Breast epithelium (tissue), 4 donors: ENCODE measurements at regions not wholly inside any gene's neighbourhood (a gene's known extent, or its start where the extent isn't known, plus 50 kb on each side); places are given as distances from the start of the nearest gene placed in this dataset.

Experiments used
- DNase-seq, 2 donors: peaks; one replicate each; pipeline ENCODE4 v3.0.0-alpha.2; 2019; ENCODE audit warnings: low spot score in 2 of 2
- H3K27ac ChIP-seq, 2 donors: fragments of 200-600 bp; sonication (generic) in 1 of 2; one replicate each; pipeline ENCODE4 v1.5.1; 2016 to 2019; ENCODE audit warnings: mild to moderate bottlenecking in 1 of 2
- H3K27me3 ChIP-seq, 2 donors: fragments of 200-600 bp; sonication (generic) in 1 of 2; one replicate each; pipeline versions ENCODE4 v1.5.1 to v1.6.0; 2017 to 2019; ENCODE audit warnings: control low read depth in 1 of 2, mild to moderate bottlenecking in 1 of 2
- H3K36me3 ChIP-seq: fragments of 200-600 bp; one replicate; pipeline ENCODE4 v1.5.1; 2019
- H3K4me1 ChIP-seq, 2 donors: fragments of 200-600 bp; sonication (generic); one replicate each; pipeline ENCODE4 v1.5.1; 2016 to 2019; ENCODE audit warnings: control low read depth in 1 of 2
- H3K4me3 ChIP-seq, 3 donors: fragments of 200-600 bp; sonication (generic); 1 replicate in 2 of 3; 2 replicates in 1 of 3; pipeline ENCODE4 v1.5.1; 2016 to 2019; ENCODE audit warnings: mild to moderate bottlenecking in 3 of 3, moderate library complexity in 2 of 3
- H3K9me3 ChIP-seq, 2 donors: fragments of 200-600 bp; sonication (generic) in 1 of 2; one replicate each; pipeline ENCODE4 v1.5.1; 2016 to 2019; ENCODE audit warnings: control low read depth in 1 of 2
- POLR2A ChIP-seq: fragments of 450-650 bp; IDR thresholded peaks from one replicate; pipeline ENCODE4 v1.6.1; 2016; ENCODE audit warnings: antibody characterized with exemption, mild to moderate bottlenecking, moderate library complexity
- POLR2AphosphoS5 ChIP-seq, 3 donors: sonication (generic); formaldehyde crosslinking; IDR thresholded peaks; one replicate each; pipeline ENCODE4 v1.6.1; 2017; ENCODE audit warnings: antibody characterized with exemption in 3 of 3
- intact Hi-C: fragments of 100-400 bp; cut with DNase I; formaldehyde crosslinking; loops from one replicate; pipeline ENCODE4 v1.15.1; 2023; ENCODE audit warnings: low total_unique reads
- TF ChIP-seq, protein P1 (sequence below), 3 donors: fragments of 450-650 bp; IDR thresholded peaks; one replicate each; pipeline ENCODE4 v1.5.1; 2016 to 2017; ENCODE audit warnings: antibody characterized with exemption in 3 of 3, mild to moderate bottlenecking in 3 of 3, moderate library complexity in 3 of 3

DNA sequence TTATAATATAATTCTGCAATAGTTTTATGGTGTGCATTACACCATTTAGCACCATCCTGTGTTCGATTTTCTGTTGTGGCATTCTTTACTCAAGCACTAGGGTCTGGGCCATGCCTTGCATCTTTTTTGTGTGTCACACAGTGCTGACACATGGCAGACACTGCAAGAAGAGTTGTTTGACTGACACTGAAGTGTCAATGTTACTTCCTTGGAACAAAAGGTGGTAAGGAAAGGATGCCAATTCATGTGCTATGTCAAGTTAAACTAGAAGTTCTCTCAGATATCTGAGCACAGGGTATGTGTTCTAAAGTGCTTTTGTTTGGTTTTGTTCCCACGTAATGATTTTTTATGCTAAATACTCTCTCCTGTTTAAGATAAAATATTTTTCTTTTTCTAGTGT lies 102.5 kb upstream of the UNC13C start:
- no peak overlapping the region for H3K4me3 ChIP-seq
- no peaks in the 10 kb centered on the region for H3K9me3 ChIP-seq
- TF ChIP-seq POLR2A (no peak), POLR2AphosphoS5 (IDR thresholded peaks at IDR 0.05) (no peak)
- TF ChIP-seq, protein P1, sequence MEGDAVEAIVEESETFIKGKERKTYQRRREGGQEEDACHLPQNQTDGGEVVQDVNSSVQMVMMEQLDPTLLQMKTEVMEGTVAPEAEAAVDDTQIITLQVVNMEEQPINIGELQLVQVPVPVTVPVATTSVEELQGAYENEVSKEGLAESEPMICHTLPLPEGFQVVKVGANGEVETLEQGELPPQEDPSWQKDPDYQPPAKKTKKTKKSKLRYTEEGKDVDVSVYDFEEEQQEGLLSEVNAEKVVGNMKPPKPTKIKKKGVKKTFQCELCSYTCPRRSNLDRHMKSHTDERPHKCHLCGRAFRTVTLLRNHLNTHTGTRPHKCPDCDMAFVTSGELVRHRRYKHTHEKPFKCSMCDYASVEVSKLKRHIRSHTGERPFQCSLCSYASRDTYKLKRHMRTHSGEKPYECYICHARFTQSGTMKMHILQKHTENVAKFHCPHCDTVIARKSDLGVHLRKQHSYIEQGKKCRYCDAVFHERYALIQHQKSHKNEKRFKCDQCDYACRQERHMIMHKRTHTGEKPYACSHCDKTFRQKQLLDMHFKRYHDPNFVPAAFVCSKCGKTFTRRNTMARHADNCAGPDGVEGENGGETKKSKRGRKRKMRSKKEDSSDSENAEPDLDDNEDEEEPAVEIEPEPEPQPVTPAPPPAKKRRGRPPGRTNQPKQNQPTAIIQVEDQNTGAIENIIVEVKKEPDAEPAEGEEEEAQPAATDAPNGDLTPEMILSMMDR (IDR thresholded peaks at IDR 0.05), result no peak
- H3K4me1 ChIP-seq, result no peaks in the 10 kb centered on the region
- no peaks in the 10 kb centered on the region for H3K27me3 ChIP-seq
- no peak for DNase-seq
- H3K27ac ChIP-seq, result no peak overlapping the region
- intact Hi-C loops, result no loop called here
- H3K36me3 ChIP-seq, result no peaks in the 10 kb centered on the region

DNA sequence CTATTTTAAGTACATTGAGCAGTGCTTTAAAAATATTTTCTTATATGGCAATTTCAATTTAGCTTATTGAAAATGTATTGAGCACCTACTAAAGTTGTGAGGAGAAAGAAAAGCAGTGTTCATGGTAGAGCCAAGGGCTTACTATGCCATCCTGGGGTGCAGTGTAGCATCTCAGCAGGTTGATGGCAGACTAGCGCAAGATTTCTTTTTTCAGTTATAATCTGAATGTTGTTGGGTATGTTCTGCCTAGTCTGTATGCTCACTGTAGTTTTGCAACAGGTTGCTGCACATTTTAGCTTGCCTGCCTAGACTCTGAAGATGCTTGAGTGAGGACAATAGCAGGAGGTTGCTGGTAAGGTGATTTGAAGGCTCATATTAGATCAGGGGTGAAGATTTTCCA lies 103.1 kb upstream of the UNC13C start:
- DNase-seq, result no peak
- intact Hi-C loops, result no loop called here
- Histone ChIP-seq H3K36me3 (no peaks in the 10 kb centered on the region), H3K4me1 (no peaks in the 10 kb centered on the region), H3K27me3 (no peaks in the 10 kb centered on the region), H3K9me3 (no peaks in the 10 kb centered on the region), H3K4me3 (no peak overlapping the region), H3K27ac (no peak overlapping the region)
- TF ChIP-seq, protein P1 (IDR thresholded peaks at IDR 0.05), result no peak
- no peak for TF ChIP-seq POLR2A

DNA sequence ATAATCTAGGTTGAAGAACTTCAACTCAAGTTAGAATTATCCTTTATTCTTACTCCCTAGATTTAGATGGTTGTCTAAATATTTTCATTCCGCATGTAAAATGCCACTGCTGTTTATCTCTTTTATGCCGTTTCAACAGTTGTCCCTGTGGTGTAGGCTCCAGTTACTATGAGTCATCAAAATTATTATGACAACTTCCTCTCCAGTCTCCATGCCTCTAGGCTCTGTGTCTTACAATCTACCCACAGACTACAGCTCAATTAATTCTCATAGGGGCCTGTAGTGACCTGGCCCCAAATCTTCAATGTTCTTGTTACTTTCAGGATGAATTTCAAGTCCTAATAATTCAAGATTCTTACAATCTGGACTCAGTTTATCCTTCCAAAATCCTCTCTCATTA lies 105.8 kb upstream of the UNC13C start:
- Histone ChIP-seq H3K36me3 (no peaks in the 10 kb centered on the region), H3K9me3 (no peaks in the 10 kb centered on the region), H3K27ac (no peak overlapping the region), H3K4me3 (no peak overlapping the region), H3K4me1 (no peaks in the 10 kb centered on the region), H3K27me3 (no peaks in the 10 kb centered on the region)
- DNase-seq, result no peak
- intact Hi-C loops, result no loop called here
- no peak for TF ChIP-seq POLR2AphosphoS5 (IDR thresholded peaks at IDR 0.05)
- TF ChIP-seq, protein P1 (IDR thresholded peaks at IDR 0.05), result no peak
- no peak for TF ChIP-seq POLR2A

DNA sequence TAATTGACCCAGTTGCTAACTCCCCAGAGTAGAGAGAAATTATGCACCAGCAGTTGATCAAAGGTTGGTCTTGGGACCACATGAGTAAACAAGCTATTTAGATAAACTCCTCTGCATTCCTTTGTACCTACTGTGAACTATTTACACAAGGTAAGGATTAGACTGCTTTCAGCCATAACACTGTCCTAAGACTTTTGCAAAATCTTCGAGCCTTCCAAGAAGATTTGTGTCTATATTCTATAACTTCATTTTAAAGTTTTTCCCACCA lies 108.5 kb upstream of the UNC13C start:
- Histone ChIP-seq H3K27ac (no peak overlapping the region), H3K27me3 (no peaks in the 10 kb centered on the region), H3K4me1 (no peaks in the 10 kb centered on the region), H3K36me3 (no peaks in the 10 kb centered on the region), H3K9me3 (no peaks in the 10 kb centered on the region), H3K4me3 (no peak overlapping the region)
- DNase-seq, result no peak
- intact Hi-C loops, result no loop called here
- TF ChIP-seq POLR2A (no peak), POLR2AphosphoS5 (IDR thresholded peaks at IDR 0.05) (no peak)
- TF ChIP-seq, protein P1 (IDR thresholded peaks at IDR 0.05), result no peak

DNA sequence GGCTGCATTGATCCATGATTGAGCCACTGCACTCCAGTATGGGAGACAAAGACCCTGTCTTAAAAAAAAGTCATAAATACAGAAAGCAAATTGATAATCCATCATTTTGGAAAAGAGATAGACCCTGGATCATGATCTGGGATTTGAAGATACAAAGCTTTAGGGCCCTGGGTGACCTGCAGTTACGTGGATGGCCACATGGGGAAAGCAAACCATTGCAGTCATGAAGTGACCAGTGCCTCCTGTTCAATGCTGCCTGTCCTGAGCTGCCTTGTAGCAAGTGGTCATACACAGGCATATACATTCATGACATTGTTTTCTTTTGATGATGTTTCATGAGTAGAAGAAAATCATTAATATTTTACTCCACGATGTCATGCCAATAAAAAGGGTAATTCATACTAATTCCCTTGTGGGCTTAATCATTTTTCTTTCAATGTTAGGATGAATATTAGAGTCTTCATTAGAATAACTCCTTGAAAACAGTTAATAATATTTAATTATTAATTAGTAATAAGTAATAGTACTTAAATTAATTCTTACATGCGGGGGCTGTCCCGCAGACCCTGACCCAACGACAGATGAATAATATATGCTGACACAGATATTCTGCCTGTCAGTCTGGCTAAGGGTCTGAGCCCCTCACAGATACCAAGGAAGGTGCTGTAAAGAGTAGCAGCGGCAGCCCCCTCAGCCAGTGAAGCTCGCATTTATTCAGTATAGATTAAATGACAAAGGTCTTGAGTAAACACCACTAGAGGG lies 109.0 kb upstream of the UNC13C start:
- TF ChIP-seq, protein P1 (IDR thresholded peaks at IDR 0.05), result peak in 1 of 3 donors; percentile 7
- TF ChIP-seq POLR2AphosphoS5 (IDR thresholded peaks at IDR 0.05), result no peak

More for the DNA sequence above, 109.0 kb upstream of the UNC13C start:
- no peak overlapping the region for H3K4me3 ChIP-seq
- H3K36me3 ChIP-seq, result no peaks in the 10 kb centered on the region
- DNase-seq, result no peak
- intact Hi-C loops, result no loop called here
- no peak overlapping the region for H3K27ac ChIP-seq
- no peaks in the 10 kb centered on the region for H3K4me1 ChIP-seq
- H3K27me3 ChIP-seq, result no peaks in the 10 kb centered on the region
- H3K9me3 ChIP-seq, result no peaks in the 10 kb centered on the region
